HG02870 (cell line): ENCODE measurements at regions not wholly inside any gene's neighbourhood (a gene's known extent, or its start where the extent isn't known, plus 50 kb on each side); places are given as distances from the start of the nearest gene placed in this dataset.

Experiments used
- ATAC-seq: cut with Tn5 transposase; IDR thresholded peaks from one replicate; pipeline ENCODE4 v1.9.1; 2021; ENCODE audit warnings: mild to moderate bottlenecking, moderate library complexity; ENCODE audit not compliant: unreplicated experiment

DNA sequence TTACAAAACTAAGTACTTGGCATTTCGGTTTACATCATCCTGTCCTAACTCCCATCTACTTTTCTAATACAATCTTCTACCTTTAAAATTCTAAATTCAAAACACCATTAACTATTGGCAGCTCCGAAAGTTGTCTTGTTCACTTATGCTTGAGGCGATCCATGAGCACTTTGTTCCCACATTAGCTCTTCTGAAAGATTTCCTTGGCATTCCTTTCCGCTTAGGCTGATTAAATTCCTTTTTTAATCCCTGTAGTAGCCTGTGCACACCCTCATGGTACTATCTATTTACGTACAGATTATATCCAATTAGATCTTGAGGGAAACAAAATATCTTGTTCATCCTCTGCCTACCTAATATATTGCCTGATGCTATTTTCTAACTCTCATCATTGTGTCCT is 480.7 kb downstream of the PRKD1 start:
- no peak for ATAC-seq

DNA sequence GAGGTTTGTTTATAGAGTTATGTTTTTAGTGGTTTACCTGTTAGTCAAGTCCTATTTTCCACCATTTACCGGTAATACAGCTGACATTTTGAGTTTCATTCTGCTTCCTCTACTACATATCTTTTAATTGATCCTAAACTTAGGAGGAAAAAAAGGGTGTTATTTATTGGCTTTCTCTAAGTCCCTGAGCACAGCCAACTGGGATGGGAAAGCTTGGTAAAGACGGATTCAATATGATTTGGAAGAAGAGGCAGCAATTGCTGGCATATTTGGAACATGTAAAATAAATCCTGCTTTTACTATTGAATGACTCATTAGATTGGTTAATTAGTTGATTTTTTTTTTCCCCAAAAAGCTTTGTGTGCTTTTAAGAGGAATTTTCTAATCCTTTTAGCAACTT is 475.7 kb downstream of the PRKD1 start:
- ATAC-seq: no peak

DNA sequence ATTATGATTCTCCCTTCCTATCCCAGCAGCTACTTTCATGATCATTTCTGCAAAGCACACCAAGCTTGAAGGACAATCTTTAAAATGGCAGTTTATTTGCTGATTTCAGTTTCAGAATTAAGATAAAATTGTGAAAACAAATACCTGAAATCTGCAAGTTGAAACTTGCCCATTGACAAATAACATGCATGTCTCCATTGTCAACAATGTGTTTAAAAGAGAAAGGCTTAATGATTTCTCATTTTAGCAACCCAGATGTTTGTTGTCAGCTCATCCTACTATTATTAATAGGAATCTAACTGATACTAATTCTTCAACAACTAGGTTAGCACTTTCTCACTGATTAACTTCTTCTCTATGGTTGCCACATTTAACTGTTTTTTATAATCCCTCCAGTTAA is 474.6 kb downstream of the PRKD1 start:
- ATAC-seq: no peak

DNA sequence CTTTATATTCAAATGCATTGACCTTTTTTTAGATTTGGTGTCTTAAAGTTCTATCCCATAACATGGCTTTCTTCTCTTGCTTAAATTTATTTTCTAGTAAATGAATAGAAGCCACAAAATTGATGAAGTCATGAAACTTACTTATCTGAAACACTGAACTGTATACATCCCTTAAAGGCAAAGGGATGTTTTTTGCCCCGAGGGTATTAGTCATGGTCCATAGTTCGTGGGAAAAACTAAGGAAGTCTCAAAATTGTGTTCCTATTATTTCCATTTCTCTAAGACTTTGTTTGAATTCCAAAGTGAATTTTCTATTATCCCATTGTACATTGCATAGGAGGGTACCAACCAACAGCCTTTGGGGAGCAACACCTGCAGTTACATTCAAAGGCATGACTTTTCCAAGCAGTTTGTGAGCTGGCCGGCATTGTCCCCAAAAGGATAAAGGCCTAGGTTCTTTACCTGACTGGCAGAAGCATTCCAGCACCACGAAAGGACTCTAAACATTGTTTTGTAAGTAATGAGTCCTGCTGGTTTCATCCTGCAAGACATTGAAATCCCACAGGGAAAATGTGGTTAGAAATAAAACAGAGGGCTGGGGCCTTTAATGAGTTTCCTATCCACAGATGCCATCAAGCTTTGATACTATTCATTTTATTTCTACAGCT is 473.5 kb downstream of the PRKD1 start:
- no peak for ATAC-seq

DNA sequence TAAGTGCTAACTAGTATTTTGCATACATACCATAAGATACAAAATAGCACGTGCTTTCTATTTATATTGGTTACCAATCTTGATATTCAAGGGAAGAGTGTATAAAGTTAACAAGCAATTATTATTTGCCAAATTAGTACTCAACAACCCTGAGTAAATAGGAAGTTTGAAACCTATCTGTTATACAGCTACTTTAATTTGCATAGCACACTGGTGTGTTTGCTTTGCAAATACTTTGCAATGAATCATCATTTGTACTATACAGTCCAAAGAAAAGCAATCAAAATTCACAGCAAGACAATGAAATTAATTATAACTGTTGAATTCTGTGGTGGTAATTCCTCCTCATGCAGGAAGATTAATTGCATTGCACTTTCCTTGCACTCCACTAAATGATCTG is 469.1 kb downstream of the PRKD1 start:
- no peak for ATAC-seq

DNA sequence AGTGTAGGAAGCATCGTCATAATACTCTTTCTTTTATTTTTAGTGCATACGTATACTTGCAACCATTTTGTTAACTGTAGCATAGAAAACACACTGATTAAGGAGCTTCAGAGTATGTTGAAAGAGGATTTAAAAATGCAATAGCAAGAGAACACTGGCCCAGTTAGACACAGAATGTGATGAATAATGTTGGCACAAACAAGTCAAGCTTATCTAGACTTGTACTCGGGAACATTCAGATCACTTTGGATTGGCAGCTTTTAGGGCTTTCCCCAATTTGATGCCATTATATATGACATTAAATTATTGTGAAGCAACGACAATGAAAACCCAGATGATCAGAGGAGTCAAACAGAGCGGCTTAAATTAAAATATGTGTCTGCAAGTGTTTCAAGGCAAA is 468.1 kb downstream of the PRKD1 start:
- ATAC-seq: no peak

DNA sequence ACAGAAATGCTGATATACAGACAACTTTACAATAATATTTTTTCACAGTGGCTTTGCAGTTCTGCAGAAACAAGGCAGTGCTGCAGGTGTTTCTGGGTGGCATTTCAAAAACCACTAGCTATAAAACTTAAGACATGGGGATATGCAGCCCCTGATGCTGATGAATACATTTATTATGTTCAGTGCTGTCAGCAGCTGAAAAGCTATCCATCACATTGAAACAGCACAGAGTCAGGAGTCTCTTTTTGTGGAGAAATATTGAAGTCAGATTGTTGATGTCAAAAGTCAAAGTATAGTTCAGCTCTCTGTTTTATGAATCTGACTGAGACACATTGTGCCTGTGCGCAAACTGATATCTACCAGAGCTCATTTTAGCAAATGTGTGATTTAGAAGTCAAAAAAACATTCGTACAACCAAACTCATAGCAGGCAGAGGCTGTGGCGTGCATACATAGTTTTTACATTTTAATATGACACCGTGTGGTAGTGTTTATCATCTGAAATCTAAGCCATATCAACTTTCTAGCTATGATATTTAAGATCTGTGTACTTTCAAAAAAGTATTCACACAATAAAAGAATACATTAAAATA is 467.6 kb downstream of the PRKD1 start:
- ATAC-seq: no peak

DNA sequence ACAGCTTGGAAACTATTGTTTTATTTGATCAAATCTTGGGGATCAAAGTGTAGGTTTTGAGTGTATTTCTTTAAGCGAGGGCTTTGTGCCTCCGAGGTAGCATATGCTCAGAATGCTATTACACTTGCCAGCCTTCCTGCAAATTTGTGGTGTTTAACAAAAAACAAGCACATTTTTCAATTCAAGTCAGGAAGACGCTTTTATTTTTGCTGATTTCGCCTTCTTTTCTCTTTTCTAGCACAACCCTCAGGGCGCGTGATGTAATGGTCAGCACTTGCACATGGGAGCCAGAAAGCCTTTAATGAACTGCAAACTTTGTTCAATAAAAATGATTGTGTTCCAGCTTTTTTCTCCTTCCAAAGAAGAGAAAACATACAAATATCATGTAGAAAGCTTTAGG is 466.5 kb downstream of the PRKD1 start:
- no peak for ATAC-seq

DNA sequence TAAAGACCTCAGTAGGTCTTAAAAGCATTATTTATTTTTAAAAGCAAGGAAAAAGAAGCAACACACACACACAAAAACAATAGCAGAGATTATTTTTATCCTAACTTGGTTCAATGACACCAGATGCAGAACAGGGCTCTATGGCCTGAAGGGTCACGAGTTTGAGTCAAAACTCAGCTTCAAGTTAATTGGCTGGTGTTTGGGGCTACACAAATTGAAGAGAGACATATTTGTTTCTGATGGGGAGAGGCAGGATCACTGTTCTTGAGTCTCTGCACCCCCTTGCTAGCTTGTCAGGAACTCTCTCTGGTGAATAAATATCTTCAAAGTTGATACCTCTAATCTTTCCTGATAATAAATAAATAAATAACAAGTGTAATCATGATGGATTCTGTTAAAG is 466.1 kb downstream of the PRKD1 start:
- no peak for ATAC-seq

DNA sequence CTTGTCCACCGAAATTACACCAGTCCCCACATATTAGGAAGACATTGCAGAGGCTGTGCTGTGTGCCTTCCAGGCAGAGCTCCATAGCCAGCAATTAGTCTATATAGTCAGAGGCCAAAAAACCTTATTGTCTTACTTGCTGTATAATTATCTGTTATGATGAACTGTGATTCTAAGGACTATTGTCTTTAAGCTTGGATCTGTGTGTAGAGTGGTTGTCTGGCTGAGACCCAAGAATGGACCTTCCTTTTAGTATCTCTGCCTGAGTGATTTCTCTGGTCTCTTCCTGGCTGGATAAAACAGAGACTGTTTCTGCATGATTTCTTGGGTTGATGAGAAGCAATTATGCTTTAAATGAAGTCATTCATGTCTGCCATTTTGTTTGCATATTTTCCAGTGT is 465.3 kb downstream of the PRKD1 start:
- no peak for ATAC-seq

DNA sequence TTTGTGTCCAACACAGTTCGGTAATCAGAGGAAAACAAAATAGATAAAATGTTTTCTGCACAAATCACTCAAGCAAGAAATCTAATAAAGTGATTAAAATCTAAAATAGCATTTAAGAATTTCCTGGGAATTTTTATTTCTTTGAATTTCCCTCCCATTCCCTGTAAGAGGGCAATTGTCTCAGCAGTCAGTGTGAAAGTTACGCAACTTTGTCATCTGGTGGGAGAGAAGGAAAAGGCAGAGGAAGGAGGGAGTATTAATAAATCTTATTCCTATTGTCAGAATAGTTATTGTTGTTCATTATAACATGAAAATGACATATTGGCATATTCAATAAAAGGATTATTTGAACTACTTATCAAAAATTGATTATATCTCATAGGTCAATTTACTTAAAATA is 464.9 kb downstream of the PRKD1 start:
- no peak for ATAC-seq

DNA sequence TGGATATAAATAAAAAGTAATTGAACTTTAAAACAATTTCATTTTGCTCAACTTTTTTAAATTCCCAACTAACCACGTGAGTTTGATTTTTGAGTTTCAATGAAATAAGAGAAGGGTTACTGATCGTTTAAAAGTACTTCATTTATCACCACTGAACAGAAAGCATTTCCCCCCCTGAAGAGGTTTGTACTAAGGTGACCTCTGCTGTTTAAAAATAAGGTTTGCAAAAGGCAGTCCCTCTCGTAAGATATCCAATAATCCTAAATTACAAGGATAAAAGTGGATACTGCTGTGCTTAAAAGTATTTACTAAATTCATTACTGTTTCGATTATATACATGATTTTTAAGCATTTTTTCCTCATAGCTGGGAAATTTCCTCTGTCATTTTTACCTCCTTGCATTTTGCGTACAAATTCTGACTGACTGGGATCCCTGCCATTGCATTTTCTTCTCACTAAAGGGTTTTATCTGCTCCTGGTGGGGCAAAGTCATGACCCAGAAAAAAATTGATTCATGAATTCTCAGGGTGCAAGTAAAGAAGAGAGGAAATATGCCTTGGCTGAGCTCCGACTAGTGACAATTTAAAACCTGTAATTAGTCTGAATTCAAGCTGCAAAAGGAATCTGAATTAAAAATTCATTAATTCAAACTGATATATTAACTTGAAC is 463.8 kb downstream of the PRKD1 start:
- ATAC-seq: no peak

DNA sequence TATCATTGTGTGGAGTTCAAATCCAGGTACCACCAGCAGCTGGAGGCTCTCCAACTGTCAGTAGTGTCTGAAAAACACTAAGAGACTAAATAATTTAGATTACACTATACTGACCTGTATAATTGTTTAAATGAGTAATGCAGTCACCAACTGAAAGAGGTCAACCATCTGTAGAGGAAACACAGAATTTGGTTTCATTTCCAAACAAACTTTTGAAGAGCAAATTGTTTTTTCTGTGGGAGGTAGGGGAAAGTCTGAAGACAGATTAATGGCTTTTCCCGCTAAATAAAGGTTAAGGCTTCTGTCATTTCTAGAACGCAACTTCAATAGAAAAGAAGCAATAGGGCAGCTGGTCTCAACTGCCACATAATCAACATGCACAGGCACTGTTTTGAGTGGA is 462.6 kb downstream of the PRKD1 start:
- ATAC-seq: no peak

DNA sequence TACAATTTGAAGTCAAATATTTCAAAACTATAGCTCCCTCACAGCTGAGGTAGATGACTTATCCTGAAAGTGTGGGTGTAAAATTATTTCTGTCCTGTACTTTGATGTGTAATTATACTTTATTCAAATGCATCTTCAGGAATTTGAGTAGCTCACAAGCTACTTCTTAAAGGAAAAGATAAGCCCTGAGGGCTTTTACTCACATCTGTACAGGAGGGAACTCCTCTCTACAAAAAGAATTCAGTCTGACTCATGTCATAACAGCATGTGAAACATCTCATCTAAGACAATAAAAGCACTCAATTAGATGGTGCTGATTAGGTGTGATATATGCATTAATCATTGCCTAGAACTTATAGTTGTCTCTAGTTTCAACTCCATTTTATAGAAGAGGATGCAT is 452.0 kb downstream of the PRKD1 start:
- no peak for ATAC-seq

DNA sequence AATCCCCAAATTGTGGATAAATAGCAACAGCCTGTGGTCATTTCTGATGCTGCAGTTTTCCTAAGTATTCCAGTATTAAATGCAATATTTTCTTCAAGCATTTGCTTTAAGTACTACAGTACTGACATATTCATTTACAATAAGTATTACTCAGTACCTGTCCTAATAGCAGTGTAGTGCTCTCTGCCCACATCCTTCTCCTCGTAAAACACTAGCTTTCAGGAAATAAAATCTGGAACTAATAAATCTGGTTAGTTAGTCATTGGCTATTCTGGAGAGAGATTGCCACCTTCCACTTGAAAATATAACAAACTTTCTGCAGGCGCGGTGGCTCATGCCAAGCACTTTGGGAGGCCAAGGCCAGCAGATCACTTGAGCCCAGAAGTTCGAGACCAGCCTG is 441.5 kb downstream of the PRKD1 start:
- ATAC-seq: no peak

DNA sequence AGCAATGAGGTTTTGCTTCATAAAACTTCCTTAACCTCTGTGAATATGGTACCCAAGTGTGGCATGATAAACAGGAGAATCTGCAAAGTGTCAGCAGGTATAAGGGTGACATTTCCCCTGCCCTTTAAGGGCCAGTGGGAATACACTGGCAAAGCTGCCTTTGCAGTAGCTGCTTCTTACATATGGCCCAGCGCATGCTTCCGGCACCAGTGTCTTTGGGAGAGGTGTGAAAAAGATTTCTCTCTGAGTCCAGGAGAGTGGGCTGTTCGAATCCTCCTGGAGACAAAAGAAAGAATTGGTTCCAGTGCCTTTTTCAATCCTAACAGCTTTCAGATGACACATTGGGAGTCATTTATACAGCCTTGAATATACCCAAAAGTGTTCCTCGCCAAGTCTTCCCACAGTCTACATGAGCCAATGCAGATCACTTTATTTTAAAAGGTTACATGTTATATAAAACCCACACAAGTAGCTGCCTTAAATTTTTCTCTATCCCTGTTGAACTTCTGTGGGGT is 437.7 kb downstream of the PRKD1 start:
- no peak for ATAC-seq

DNA sequence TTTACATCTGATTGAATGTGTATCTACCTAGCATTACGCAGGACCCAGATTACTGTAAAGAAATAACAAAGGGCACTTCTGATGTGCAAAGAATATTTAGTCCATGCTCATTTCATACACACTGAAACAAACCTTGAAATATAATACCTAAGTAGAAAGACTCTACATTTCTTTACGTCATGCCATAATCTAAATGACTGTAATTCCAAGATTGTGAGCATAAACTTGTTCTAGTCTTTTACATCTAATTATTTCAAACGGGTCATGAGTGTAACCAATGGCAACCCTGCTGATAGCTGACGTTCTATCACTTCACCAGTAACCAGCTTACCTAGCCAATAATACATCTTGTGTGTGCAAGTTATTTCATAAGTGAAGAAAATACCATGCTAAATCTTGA is 433.8 kb downstream of the PRKD1 start:
- no peak for ATAC-seq

DNA sequence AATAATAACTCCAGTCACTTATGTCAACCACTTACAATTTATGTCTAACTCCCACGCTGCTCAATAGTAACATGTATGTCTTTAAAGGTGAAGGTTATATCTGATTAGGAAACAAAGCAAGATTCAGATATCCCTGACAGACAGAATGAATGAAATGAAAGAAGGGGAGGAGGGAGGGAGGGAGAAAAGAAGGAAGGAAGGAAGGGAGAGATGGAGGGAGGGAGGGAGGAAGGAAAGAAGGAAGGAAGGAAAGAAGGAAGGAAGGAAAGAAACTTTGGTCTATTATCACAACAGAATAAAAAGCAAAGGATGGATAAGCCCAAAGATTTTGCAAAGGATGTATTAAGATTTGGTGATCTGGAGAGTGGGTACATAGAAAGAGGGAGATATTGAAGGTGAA is 433.3 kb downstream of the PRKD1 start:
- ATAC-seq: no peak

DNA sequence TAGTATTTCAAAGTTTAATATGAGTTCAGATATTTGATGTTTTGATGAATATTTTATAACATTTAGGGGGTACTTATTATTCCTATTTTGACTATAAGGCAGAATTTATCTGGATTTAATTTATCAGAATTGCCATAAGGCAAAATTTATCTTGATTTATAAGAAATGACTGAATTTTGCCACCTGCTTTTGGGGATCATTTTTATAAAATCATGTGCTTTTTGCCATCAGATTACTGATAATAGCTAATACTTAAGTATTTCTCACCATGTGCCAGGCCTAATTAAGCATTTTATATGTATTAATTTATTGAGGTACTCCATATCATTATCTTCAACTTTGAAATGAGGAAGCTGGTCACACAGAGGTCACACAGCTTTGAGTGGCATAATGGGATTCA is 423.7 kb downstream of the PRKD1 start:
- no peak for ATAC-seq

DNA sequence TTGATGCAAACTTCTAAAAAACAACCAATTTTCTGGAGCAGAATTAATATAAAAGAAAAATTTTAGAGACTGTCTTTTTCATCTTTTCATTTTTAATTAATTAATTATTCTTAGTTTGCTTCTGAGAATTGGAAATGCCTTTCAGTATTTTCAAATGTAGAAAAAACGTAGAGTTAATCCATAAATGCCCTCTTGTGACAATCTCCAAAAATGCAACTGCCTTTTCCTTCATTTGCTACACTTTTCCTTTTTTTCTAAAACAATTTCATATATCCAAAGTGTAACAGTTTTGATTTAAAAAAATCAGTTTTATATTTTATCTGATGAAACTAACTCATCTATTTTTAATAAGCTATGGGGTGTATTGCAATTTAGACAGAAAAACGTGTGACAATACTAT is 409.3 kb downstream of the PRKD1 start:
- no peak for ATAC-seq

DNA sequence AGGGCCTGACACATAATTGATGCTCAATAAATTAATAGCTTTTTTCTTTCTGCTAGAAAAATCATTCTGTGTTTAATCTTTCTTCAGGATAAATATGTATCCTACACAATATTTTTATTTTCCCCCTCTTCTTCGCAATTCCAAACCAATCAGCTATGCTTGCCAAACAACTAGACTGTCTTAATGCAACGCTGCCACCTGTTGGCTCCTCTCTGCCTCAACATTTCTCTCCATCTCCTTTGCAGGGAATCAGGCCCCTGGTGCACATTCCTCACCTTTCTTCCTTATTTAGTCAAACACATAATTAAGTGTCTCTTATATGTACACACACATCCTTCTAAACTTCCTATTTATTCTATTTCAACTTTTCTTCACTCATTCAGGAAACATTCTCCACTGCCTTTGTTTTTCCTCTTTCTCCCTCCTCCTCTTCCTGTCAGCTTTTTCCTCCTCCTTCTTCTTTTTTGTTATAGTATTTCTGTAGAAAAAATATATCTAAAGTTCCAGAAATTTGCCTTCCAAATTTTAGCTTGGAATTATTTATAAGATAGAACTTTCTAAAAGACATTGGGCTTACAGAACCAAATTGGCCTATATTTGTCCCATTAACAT is 406.0 kb downstream of the PRKD1 start:
- ATAC-seq: no peak
